ENCODE measurements at regions not wholly inside any gene's neighbourhood (a gene's known extent, or its start where the extent isn't known, plus 50 kb on each side); places are given as distances from the start of the nearest gene placed in this dataset.

DNA sequence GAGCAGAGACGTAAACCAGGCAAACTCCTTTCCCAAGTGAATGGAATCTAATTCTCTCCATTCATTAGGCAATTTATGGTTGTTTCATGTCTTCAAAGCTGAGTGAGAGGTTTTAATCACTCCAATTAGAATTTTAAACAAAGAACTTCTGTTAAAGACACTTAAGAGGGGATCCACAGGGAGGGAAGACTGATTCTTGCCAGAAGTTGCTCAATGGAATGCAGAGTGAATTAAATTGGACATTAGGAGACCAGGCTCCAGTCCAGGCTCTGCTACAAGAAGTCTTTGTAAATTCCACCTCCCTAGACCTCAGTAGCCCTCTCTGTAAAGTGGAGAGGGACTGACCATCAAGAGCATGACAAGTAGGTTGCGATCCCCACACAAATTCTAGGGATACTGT lies 130.7 kb upstream of the TMEM72 start:
- no peak for DNase-seq
- Histone ChIP-seq H2AFZ (ENCODE audit: insufficient read depth, low read depth, low read length, poor library complexity, severe bottlenecking) (no peak overlapping the region), H3K4me2 (replicated peaks; ENCODE audit: extremely low read depth, low read length, poor library complexity, severe bottlenecking) (no peak overlapping the region), H3K4me3 (replicated peaks in 1 of 3; ENCODE audit: low read depth in 2 of 3, low read length in 3 of 3) (no peak overlapping the region), H3K79me2 (ENCODE audit: insufficient read depth, low read length) (no peaks in the 10 kb centered on the region), H3K9ac (ENCODE audit: insufficient read depth, low read length, poor library complexity, severe bottlenecking) (no peak overlapping the region), H3K27ac (ENCODE audit: low read depth in 1 of 2, low read length in 2 of 2) (no peak overlapping the region), H4K20me1 (ENCODE audit: insufficient read depth, low read length) (no peaks in the 10 kb centered on the region), H3K9me3 (replicated peaks in 1 of 2; ENCODE audit: control insufficient read depth in 1 of 2, insufficient read depth in 1 of 2, low read length in 2 of 2) (no peaks in the 10 kb centered on the region), H3K36me3 (replicated peaks in 1 of 2; ENCODE audit: control insufficient read depth in 1 of 2, insufficient read depth in 2 of 2, low read length in 2 of 2) (no peaks in the 10 kb centered on the region), H3K4me1 (ENCODE audit: control insufficient read depth in 1 of 2, insufficient read depth in 2 of 2, low read length in 2 of 2) (no peaks in the 10 kb centered on the region), H3K27me3 (ENCODE audit: control insufficient read depth in 2 of 2, insufficient read depth in 2 of 2, low read length in 2 of 2) (no peaks in the 10 kb centered on the region)
- Mint-ChIP-seq H3K27ac (no peak overlapping the region), H3K27me3 (ENCODE audit: low read depth in 3 of 3) (peaks cover 3 to 4% (median 4%) of the 10 kb centered on the region in 3 donors), H3K9me3 (peaks cover 0 to 2% (median 0%) of the 10 kb centered on the region in 7 donors), H3K36me3 (no peaks in the 10 kb centered on the region), H3K4me3 (no peak overlapping the region), H3K4me1 (no peaks in the 10 kb centered on the region)
- no CpG with 5 or more reads among the region's 2 CpGs for WGBS (ENCODE audit: insufficient coverage)
- TF ChIP-seq CTCF (IDR thresholded peaks at IDR 0.05) = no peak
- intact Hi-C loops (cut with micrococcal nuclease) = no loop called here

- Histone ChIP-seq H3K36me3 (replicated peaks in 1 of 2; ENCODE audit: control insufficient read depth in 1 of 2, insufficient read depth in 2 of 2, low read length in 2 of 2) (no peaks in the 10 kb centered on the region), H3K27ac (ENCODE audit: low read depth in 1 of 2, low read length in 2 of 2) (no peak overlapping the region), H2AFZ (ENCODE audit: insufficient read depth, low read depth, low read length, poor library complexity, severe bottlenecking) (no peak overlapping the region), H3K9me3 (replicated peaks in 1 of 2; ENCODE audit: control insufficient read depth in 1 of 2, insufficient read depth in 1 of 2, low read length in 2 of 2) (no peaks in the 10 kb centered on the region), H3K4me1 (ENCODE audit: control insufficient read depth in 1 of 2, insufficient read depth in 2 of 2, low read length in 2 of 2) (no peaks in the 10 kb centered on the region), H3K9ac (ENCODE audit: insufficient read depth, low read length, poor library complexity, severe bottlenecking) (no peak overlapping the region), H3K27me3 (ENCODE audit: control insufficient read depth in 2 of 2, insufficient read depth in 2 of 2, low read length in 2 of 2) (no peaks in the 10 kb centered on the region), H4K20me1 (ENCODE audit: insufficient read depth, low read length) (no peaks in the 10 kb centered on the region), H3K79me2 (ENCODE audit: insufficient read depth, low read length) (no peaks in the 10 kb centered on the region), H3K4me3 (replicated peaks in 1 of 3; ENCODE audit: low read depth in 2 of 3, low read length in 3 of 3) (no peak overlapping the region), H3K4me2 (replicated peaks; ENCODE audit: extremely low read depth, low read length, poor library complexity, severe bottlenecking) (no peak overlapping the region)
- Mint-ChIP-seq H3K36me3 (no peaks in the 10 kb centered on the region), H3K4me1 (no peaks in the 10 kb centered on the region), H3K27me3 (ENCODE audit: low read depth in 3 of 3) (peaks cover 3 to 4% (median 4%) of the 10 kb centered on the region in 3 donors), H3K4me3 (no peak overlapping the region), H3K9me3 (peaks cover 0 to 2% (median 0%) of the 10 kb centered on the region in 7 donors), H3K27ac (no peak overlapping the region)
- no peak for DNase-seq
- no peak for TF ChIP-seq CTCF (IDR thresholded peaks at IDR 0.05)
- intact Hi-C loops (cut with micrococcal nuclease) = no loop called here
These were observed 130.0 kb upstream of the TMEM72 start for GRCh38 chr10:44781131-44781530.

All from CD14-positive monocyte (primary cell).